ENCODE measurements at regions not wholly inside any gene's neighbourhood (a gene's known extent, or its start where the extent isn't known, plus 50 kb on each side); places are given as distances from the start of the nearest gene placed in this dataset.
A peak's percentile ranks its signal among the peaks of the same experiment; 100 is the strongest.

- H3K9me3 ChIP-seq (ENCODE audit: low read length): no peaks in the 10 kb centered on the region
- FAIRE-seq (no peak), DNase-seq (ENCODE audit: low spot score) (no peak), ATAC-seq (peak; percentile 13)
- ChIA-PET CTCF (ENCODE audit: low intra/inter-chr PET ratio, low total read pairs) (no interaction called here), POLR2A (interaction anchor here (1.2 to 2.4 kb wide), 2 partner anchors 30 to 92 kb away, joined by 3 to 6 read pairs; no protein-coding TSS in a partner anchor)
- peaks cover 50% of the 10 kb centered on the region for H3K4me1 ChIP-seq (ENCODE audit: insufficient read depth, low read length)
- H3K27me3 ChIP-seq (ENCODE audit: control insufficient read depth in 1 of 2, insufficient read depth in 2 of 2, low read length in 2 of 2): no peaks in the 10 kb centered on the region
- in situ Hi-C loops (cut with HindIII; ENCODE audit: extremely low pct_ligation_motif_present, low pct_unique_long_range_greater_than_20kb): no loop called here
- intact Hi-C loops (cut with micrococcal nuclease; ENCODE audit: unreplicated experiment): no loop called here
- H2AFZ ChIP-seq (ENCODE audit: low read length): no peak overlapping the region
- no peaks in the 10 kb centered on the region for H3K36me3 ChIP-seq (replicated peaks in 1 of 2; ENCODE audit: control insufficient read depth in 1 of 2, insufficient read depth in 2 of 2, low read length in 2 of 2)
- no TSS peak for BruUV-seq (replicated peaks)
- H4K20me1 ChIP-seq (ENCODE audit: insufficient read depth, low read length): no peaks in the 10 kb centered on the region
- peak overlapping the region; percentile 79 for H3K4me2 ChIP-seq (ENCODE audit: low read depth, low read length)
- 0 out of 2 replicates have a peak, but pooled peaks have one; percentile 1 for TF ChIP-seq ZFX (CRISPR knock-in tag; IDR thresholded peaks at IDR 0.05; ENCODE audit: low read depth)
- TF ChIP-seq ZNF644 (CRISPR knock-in tag; IDR thresholded peaks at IDR 0.05; ENCODE audit: low read depth): no peak
- peak overlapping the region in 2 of 3 experiments; percentile 11 to 58; a peak in 1 of 6 replicates for H3K4me3 ChIP-seq (replicated peaks in 1 of 3; ENCODE audit: insufficient read depth in 1 of 3, low read depth in 2 of 3, low read length in 3 of 3)
- no peaks in the 10 kb centered on the region for H3K79me2 ChIP-seq (ENCODE audit: insufficient read depth, low read length)
- WGBS (ENCODE audit: low lambda C conversion rate): 16% methylated on average over 14 of the region's 14 CpGs
- H3K27ac ChIP-seq (ENCODE audit: extremely low read length, insufficient read depth, low read length): no peak overlapping the region
- no peak overlapping the region for H3K9ac ChIP-seq (ENCODE audit: insufficient read depth, low read depth, low read length)
Observed at GRCh38 chr5:135126688-135127438, 92.8 kb upstream of the PITX1 start.

- ChIA-PET POLR2A (no interaction called here), CTCF (ENCODE audit: low intra/inter-chr PET ratio, low total read pairs) (no interaction called here)
- 90% methylated on average over 8 of the region's 8 CpGs for WGBS (ENCODE audit: low lambda C conversion rate)
Observed at GRCh38 chr5:135124724-135125123, 90.7 kb upstream of the PITX1 start.

More at GRCh38 chr5:135124724-135125123, 90.7 kb upstream of the PITX1 start:
- H3K9ac ChIP-seq (ENCODE audit: insufficient read depth, low read depth, low read length): no peak overlapping the region
- no peaks in the 10 kb centered on the region for H3K27me3 ChIP-seq (ENCODE audit: control insufficient read depth in 1 of 2, insufficient read depth in 2 of 2, low read length in 2 of 2)
- no peaks in the 10 kb centered on the region for H4K20me1 ChIP-seq (ENCODE audit: insufficient read depth, low read length)
- H3K27ac ChIP-seq (ENCODE audit: extremely low read length, insufficient read depth, low read length): no peak overlapping the region
- DNase-seq (ENCODE audit: low spot score) (no peak), ATAC-seq (no peak), FAIRE-seq (no peak)
- TF ChIP-seq, protein P1, sequence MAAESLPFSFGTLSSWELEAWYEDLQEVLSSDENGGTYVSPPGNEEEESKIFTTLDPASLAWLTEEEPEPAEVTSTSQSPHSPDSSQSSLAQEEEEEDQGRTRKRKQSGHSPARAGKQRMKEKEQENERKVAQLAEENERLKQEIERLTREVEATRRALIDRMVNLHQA (CRISPR knock-in tag; IDR thresholded peaks at IDR 0.05): no peak
- TF ChIP-seq ZFP1 (CRISPR knock-in tag; IDR thresholded peaks at IDR 0.05) (no peak), ISL2 (CRISPR knock-in tag; IDR thresholded peaks at IDR 0.05) (no peak), KMT2B (CRISPR knock-in tag; IDR thresholded peaks at IDR 0.05) (no peak), TBX2 (CRISPR knock-in tag; IDR thresholded peaks at IDR 0.05; ENCODE audit: borderline replicate concordance) (no peak), IRF2 (CRISPR knock-in tag; IDR thresholded peaks at IDR 0.05) (no peak), PCBP1 (IDR thresholded peaks at IDR 0.05; ENCODE audit: borderline replicate concordance, low read depth, low read length) (no peak), ARHGAP35 (CRISPR knock-in tag; IDR thresholded peaks at IDR 0.05; ENCODE audit: borderline replicate concordance) (no peak), NR2F6 (IDR thresholded peaks at IDR 0.05) (no peak), NR2F6 (CRISPR knock-in tag; IDR thresholded peaks at IDR 0.05) (no peak), ZNF530 (CRISPR knock-in tag; IDR thresholded peaks at IDR 0.05; ENCODE audit: low read depth) (no peak), ZNF17 (CRISPR knock-in tag; IDR thresholded peaks at IDR 0.05) (no peak)
- no TSS peak for BruUV-seq (replicated peaks)
- H3K4me3 ChIP-seq (replicated peaks in 1 of 3; ENCODE audit: insufficient read depth in 1 of 3, low read depth in 2 of 3, low read length in 3 of 3): no peak overlapping the region
- in situ Hi-C loops (cut with HindIII; ENCODE audit: extremely low pct_ligation_motif_present, low pct_unique_long_range_greater_than_20kb) (no loop called here), intact Hi-C loops (cut with micrococcal nuclease; ENCODE audit: unreplicated experiment) (no loop called here)
- no peaks in the 10 kb centered on the region for H3K79me2 ChIP-seq (ENCODE audit: insufficient read depth, low read length)
- no peaks in the 10 kb centered on the region for H3K9me3 ChIP-seq (ENCODE audit: low read length)
- H3K4me2 ChIP-seq (ENCODE audit: low read depth, low read length): no peak overlapping the region
- peaks cover 35% of the 10 kb centered on the region for H3K4me1 ChIP-seq (ENCODE audit: insufficient read depth, low read length)
- H3K36me3 ChIP-seq (replicated peaks in 1 of 2; ENCODE audit: control insufficient read depth in 1 of 2, insufficient read depth in 2 of 2, low read length in 2 of 2): no peaks in the 10 kb centered on the region
- H2AFZ ChIP-seq (ENCODE audit: low read length): no peak overlapping the region

All from HepG2 (cell line).